GM04503 (cell line): ENCODE measurements at regions not wholly inside any gene's neighbourhood (a gene's known extent, or its start where the extent isn't known, plus 50 kb on each side); places are given as distances from the start of the nearest gene placed in this dataset.

Experiments used
- DNase-seq: peaks from one replicate; pipeline ENCODE4 v3.0.0-alpha.2; 2012; ENCODE audit warnings: low read depth

GRCh38 chr9:135196474-135196873 is 109.0 kb downstream of the OLFM1 start:
- no peak for DNase-seq

- no peak for DNase-seq
These were observed 110.7 kb downstream of the OLFM1 start for GRCh38 chr9:135198144-135198543.

- DNase-seq: no peak
These were observed 111.3 kb downstream of the OLFM1 start for GRCh38 chr9:135198586-135199285.

- no peak for DNase-seq
These were observed 112.0 kb downstream of the OLFM1 start for GRCh38 chr9:135199489-135199888.

- DNase-seq: no peak
These were observed 114.2 kb downstream of the OLFM1 start for GRCh38 chr9:135201711-135202110.

GRCh38 chr9:135204177-135204576 is 116.7 kb downstream of the OLFM1 start:
- DNase-seq: no peak

GRCh38 chr9:135209136-135209535 is 121.7 kb downstream of the OLFM1 start:
- DNase-seq: no peak

GRCh38 chr9:135209852-135210251 is 122.4 kb downstream of the OLFM1 start:
- DNase-seq: no peak

GRCh38 chr9:135210676-135211523 is 123.4 kb downstream of the OLFM1 start:
- DNase-seq: no peak

GRCh38 chr9:135211524-135211890 is 124.0 kb downstream of the OLFM1 start:
- no peak for DNase-seq

GRCh38 chr9:135212961-135213360 is 125.5 kb downstream of the OLFM1 start:
- DNase-seq: no peak

GRCh38 chr9:135213566-135213965 is 126.1 kb downstream of the OLFM1 start:
- DNase-seq: no peak

- no peak for DNase-seq
These were observed 126.7 kb downstream of the OLFM1 start for GRCh38 chr9:135214054-135214640.

- no peak for DNase-seq
These were observed 127.2 kb downstream of the OLFM1 start for GRCh38 chr9:135214706-135215105.

- DNase-seq: no peak
These were observed 128.2 kb downstream of the OLFM1 start for GRCh38 chr9:135215571-135216161.

- DNase-seq: no peak
These were observed 128.8 kb downstream of the OLFM1 start for GRCh38 chr9:135216236-135216635.

GRCh38 chr9:135216791-135217441 is 129.4 kb downstream of the OLFM1 start:
- DNase-seq: no peak

GRCh38 chr9:135217836-135218235 is 130.4 kb downstream of the OLFM1 start:
- DNase-seq: no peak

- DNase-seq: no peak
These were observed 131.1 kb downstream of the OLFM1 start for GRCh38 chr9:135218331-135219225.

GRCh38 chr9:135219676-135220600 is 132.5 kb downstream of the OLFM1 start:
- DNase-seq: no peak
